ENCODE measurements at regions not wholly inside any gene's neighbourhood (a gene's known extent, or its start where the extent isn't known, plus 50 kb on each side); places are given as distances from the start of the nearest gene placed in this dataset.

- Histone ChIP-seq H3K36me3 (replicated peaks in 1 of 2) (no peaks in the 10 kb centered on the region), H3K4me1 (replicated peaks in 1 of 2) (peaks cover 0 to 15% of the 10 kb centered on the region in 2 donors), H3K27me3 (no peaks in the 10 kb centered on the region), H3K27ac (no peak overlapping the region), H3K4me3 (no peak overlapping the region), H3K9me3 (replicated peaks in 1 of 3) (no peaks in the 10 kb centered on the region)
- 86 to 94% (median 91%) methylated on average over 1 of the region's 1 CpG for WGBS, 4 donors
- no peak for DNase-seq
- intact Hi-C loops (cut with DNase I), result no loop called here
- TF ChIP-seq POLR2A (IDR thresholded peaks at IDR 0.05) (no peak), CTCF (IDR thresholded peaks at IDR 0.05) (no peak)
Measured at GRCh38 chr3:104553121-104553520, 813.6 kb upstream of the ALCAM start.

DNA sequence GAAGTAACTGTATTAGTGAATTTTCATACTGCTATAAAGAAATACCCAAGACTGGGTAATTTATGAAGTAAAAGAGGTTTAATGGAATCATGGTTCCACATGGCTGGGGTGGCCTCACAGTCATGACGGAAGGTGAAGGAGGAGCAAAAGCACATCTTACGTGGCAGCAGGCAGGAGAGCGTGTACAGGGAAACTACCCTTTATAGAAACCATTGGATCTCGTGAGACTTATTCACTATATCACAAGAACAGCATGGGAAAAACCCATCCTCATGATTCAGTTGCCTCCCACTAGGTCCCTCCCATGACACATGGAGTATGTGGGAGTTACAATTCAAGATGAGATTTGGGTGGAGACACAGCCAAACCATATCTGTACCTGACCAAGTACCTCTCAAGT lies 812.3 kb upstream of the ALCAM start:
- intact Hi-C loops (cut with DNase I), result no loop called here
- H3K4me1 ChIP-seq (replicated peaks in 1 of 2), result peaks cover 0 to 11% of the 10 kb centered on the region in 2 donors
- WGBS, 4 donors, result 80 to 97% (median 91%) methylated on average over 4 of the region's 4 CpGs
- no peak for DNase-seq
- TF ChIP-seq POLR2A (IDR thresholded peaks at IDR 0.05), result no peak
- H3K27me3 ChIP-seq, result no peaks in the 10 kb centered on the region
- H3K36me3 ChIP-seq (replicated peaks in 1 of 2), result no peaks in the 10 kb centered on the region
- H3K9me3 ChIP-seq (replicated peaks in 1 of 3), result no peaks in the 10 kb centered on the region
- no peak overlapping the region for H3K27ac ChIP-seq
- H3K4me3 ChIP-seq, result no peak overlapping the region

DNA sequence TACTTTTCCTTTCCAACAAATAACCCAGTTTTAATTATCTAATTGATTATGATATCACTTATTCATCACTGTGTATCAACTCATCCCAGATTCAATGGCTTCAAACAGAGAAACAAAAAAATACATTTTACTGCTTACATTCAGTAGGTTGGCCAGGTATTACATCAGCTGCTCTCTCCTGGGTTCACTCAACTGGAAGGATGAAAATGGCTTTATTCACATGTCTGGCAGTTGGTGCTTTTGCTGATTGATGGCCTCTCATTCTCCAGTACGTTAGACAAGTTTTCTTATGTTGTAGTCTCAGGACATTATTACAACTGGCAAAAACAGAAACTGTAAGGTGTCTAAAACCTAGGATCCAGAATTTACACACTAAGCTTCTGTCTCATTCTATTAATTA lies 811.0 kb upstream of the ALCAM start:
- no peak for DNase-seq
- TF ChIP-seq POLR2A (IDR thresholded peaks at IDR 0.05) (no peak), CTCF (IDR thresholded peaks at IDR 0.05) (no peak)
- Histone ChIP-seq H3K27me3 (no peaks in the 10 kb centered on the region), H3K4me3 (no peak overlapping the region), H3K36me3 (replicated peaks in 1 of 2) (no peaks in the 10 kb centered on the region), H3K9me3 (replicated peaks in 1 of 3) (no peaks in the 10 kb centered on the region), H3K4me1 (replicated peaks in 1 of 2) (peaks cover 0 to 6% of the 10 kb centered on the region in 2 donors), H3K27ac (no peak overlapping the region)
- WGBS, 4 donors, result 42 to 72% (median 48%) methylated on average over 1 of the region's 1 CpG
- intact Hi-C loops (cut with DNase I), result no loop called here

DNA sequence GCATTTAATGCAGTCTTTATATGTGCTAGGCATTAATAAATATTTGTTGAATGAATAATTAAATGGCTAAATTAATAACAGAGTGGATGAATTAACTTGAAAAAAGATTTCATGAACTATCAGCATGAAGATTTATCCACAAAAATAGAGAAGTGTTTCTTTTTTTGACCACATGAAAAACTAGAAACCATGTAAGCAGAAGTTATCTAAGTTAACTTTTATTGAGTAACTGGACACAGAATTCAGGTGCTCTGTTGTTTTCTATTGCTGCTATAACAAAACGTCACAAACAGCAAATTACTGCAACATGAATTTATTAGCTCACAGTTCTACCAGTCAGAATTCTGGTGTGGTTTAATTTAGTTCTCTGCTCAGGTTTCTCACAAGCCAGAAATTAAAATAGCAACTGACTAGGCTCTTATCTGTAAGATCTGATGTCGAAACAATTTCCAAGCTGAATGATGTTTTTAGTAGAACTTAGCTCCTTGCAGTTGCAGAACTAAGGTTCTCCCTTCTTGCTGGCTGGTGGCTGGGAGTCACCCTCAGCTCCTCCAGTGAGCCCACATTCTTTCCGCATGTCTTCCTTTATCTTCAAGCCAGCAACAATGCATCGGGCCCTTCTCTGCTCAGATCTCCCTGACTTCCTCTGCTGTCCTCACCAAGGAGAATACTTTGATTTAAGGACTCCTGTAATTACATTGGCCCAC lies 810.2 kb upstream of the ALCAM start:
- Histone ChIP-seq H3K9me3 (replicated peaks in 1 of 3) (no peaks in the 10 kb centered on the region), H3K27ac (no peak overlapping the region), H3K4me3 (no peak overlapping the region), H3K27me3 (no peaks in the 10 kb centered on the region), H3K36me3 (replicated peaks in 1 of 2) (no peaks in the 10 kb centered on the region), H3K4me1 (replicated peaks in 1 of 2) (peaks cover 0 to 6% of the 10 kb centered on the region in 2 donors)
- no peak for TF ChIP-seq POLR2A (IDR thresholded peaks at IDR 0.05)
- TF ChIP-seq CTCF (IDR thresholded peaks at IDR 0.05), result no peak
- 52 to 63% (median 59%) methylated on average over 4 of the region's 4 CpGs for WGBS, 4 donors
- intact Hi-C loops (cut with DNase I), result no loop called here
- peak in 1 of 7 donors; percentile 9 for DNase-seq

DNA sequence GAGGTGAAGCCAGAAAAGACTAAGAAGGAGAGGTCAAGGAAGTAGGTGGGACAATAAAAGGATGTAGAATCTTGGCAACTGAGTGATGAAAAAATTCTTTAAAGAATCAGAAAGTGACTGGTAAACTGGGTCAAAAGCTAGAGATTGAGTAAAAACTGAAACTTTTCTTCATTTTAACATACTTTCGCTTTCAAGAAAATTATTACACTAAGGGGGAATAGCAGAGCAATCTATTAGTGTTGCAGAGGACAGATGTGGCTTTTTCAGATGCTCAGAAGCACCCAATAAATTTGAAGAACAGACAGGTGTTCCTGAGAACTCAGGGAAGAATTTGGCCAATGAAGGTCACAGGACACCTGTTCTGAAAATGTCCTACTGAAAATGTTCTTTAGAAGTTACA lies 805.4 kb upstream of the ALCAM start:
- intact Hi-C loops (cut with DNase I), result no loop called here
- WGBS, 4 donors, result 87 to 94% (median 91%) methylated on average over 1 of the region's 1 CpG
- peaks cover 0 to 5% of the 10 kb centered on the region in 2 donors for H3K4me1 ChIP-seq (replicated peaks in 1 of 2)

More for the DNA sequence above, 805.4 kb upstream of the ALCAM start:
- Histone ChIP-seq H3K36me3 (replicated peaks in 1 of 2) (no peaks in the 10 kb centered on the region), H3K9me3 (replicated peaks in 1 of 3) (no peaks in the 10 kb centered on the region), H3K4me3 (no peak overlapping the region), H3K27ac (no peak overlapping the region), H3K27me3 (no peaks in the 10 kb centered on the region)
- TF ChIP-seq POLR2A (IDR thresholded peaks at IDR 0.05) (no peak), CTCF (IDR thresholded peaks at IDR 0.05) (no peak)
- DNase-seq, result no peak
